ENCODE measurements at regions not wholly inside any gene's neighbourhood (a gene's known extent, or its start where the extent isn't known, plus 50 kb on each side); places are given as distances from the start of the nearest gene placed in this dataset.

- peaks cover 9% of the 10 kb centered on the region for H3K9me3 Mint-ChIP-seq (ENCODE audit: unreplicated experiment)
- H3K27ac Mint-ChIP-seq (ENCODE audit: unreplicated experiment): peak overlapping the region; percentile 99
- no peak for TF ChIP-seq CTCF (IDR thresholded peaks at IDR 0.05; ENCODE audit: partially characterized antibody, unreplicated experiment)
- H3K4me3 Mint-ChIP-seq (ENCODE audit: unreplicated experiment): peak overlapping the region; percentile 81
- H3K27me3 Mint-ChIP-seq (ENCODE audit: unreplicated experiment): peaks cover 6% of the 10 kb centered on the region
- H3K36me3 Mint-ChIP-seq (ENCODE audit: unreplicated experiment): peaks cover 12% of the 10 kb centered on the region
- H3K4me1 Mint-ChIP-seq (ENCODE audit: low read depth, unreplicated experiment): peaks cover 31% of the 10 kb centered on the region
- no peak for DNase-seq
These were observed 601.5 kb upstream of the NRSN1 start for GRCh38 chr6:23524548-23524947.

GRCh38 chr6:23526526-23526925 lies 599.5 kb upstream of the NRSN1 start:
- no peak for TF ChIP-seq CTCF (IDR thresholded peaks at IDR 0.05; ENCODE audit: partially characterized antibody, unreplicated experiment)
- Mint-ChIP-seq H3K9me3 (ENCODE audit: unreplicated experiment) (peaks cover 11% of the 10 kb centered on the region), H3K4me1 (ENCODE audit: low read depth, unreplicated experiment) (peaks cover 27% of the 10 kb centered on the region), H3K27ac (ENCODE audit: unreplicated experiment) (peak overlapping the region; percentile 85), H3K36me3 (ENCODE audit: unreplicated experiment) (peaks cover 21% of the 10 kb centered on the region), H3K27me3 (ENCODE audit: unreplicated experiment) (peaks cover 3% of the 10 kb centered on the region), H3K4me3 (ENCODE audit: unreplicated experiment) (peak overlapping the region; percentile 78)
- no peak for DNase-seq

GRCh38 chr6:23529902-23530301 lies 596.1 kb upstream of the NRSN1 start:
- H3K4me1 Mint-ChIP-seq (ENCODE audit: low read depth, unreplicated experiment): peaks cover 25% of the 10 kb centered on the region
- no peak for DNase-seq
- H3K27ac Mint-ChIP-seq (ENCODE audit: unreplicated experiment): no peak overlapping the region
- H3K36me3 Mint-ChIP-seq (ENCODE audit: unreplicated experiment): peaks cover 21% of the 10 kb centered on the region
- no peak for TF ChIP-seq CTCF (IDR thresholded peaks at IDR 0.05; ENCODE audit: partially characterized antibody, unreplicated experiment)
- peaks cover 2% of the 10 kb centered on the region for H3K27me3 Mint-ChIP-seq (ENCODE audit: unreplicated experiment)
- no peak overlapping the region for H3K4me3 Mint-ChIP-seq (ENCODE audit: unreplicated experiment)
- peaks cover 7% of the 10 kb centered on the region for H3K9me3 Mint-ChIP-seq (ENCODE audit: unreplicated experiment)

GRCh38 chr6:23531666-23532065 lies 594.3 kb upstream of the NRSN1 start:
- Mint-ChIP-seq H3K27me3 (ENCODE audit: unreplicated experiment) (peaks cover 2% of the 10 kb centered on the region), H3K36me3 (ENCODE audit: unreplicated experiment) (peaks cover 20% of the 10 kb centered on the region), H3K27ac (ENCODE audit: unreplicated experiment) (no peak overlapping the region), H3K9me3 (ENCODE audit: unreplicated experiment) (peaks cover 7% of the 10 kb centered on the region), H3K4me1 (ENCODE audit: low read depth, unreplicated experiment) (peaks cover 14% of the 10 kb centered on the region), H3K4me3 (ENCODE audit: unreplicated experiment) (no peak overlapping the region)
- no peak for DNase-seq
- TF ChIP-seq CTCF (IDR thresholded peaks at IDR 0.05; ENCODE audit: partially characterized antibody, unreplicated experiment): no peak

- no peak overlapping the region for H3K4me3 Mint-ChIP-seq (ENCODE audit: unreplicated experiment)
These were observed 593.8 kb upstream of the NRSN1 start for GRCh38 chr6:23532227-23532626.

More at GRCh38 chr6:23532227-23532626, 593.8 kb upstream of the NRSN1 start:
- no peak overlapping the region for H3K27ac Mint-ChIP-seq (ENCODE audit: unreplicated experiment)
- peaks cover 9% of the 10 kb centered on the region for H3K4me1 Mint-ChIP-seq (ENCODE audit: low read depth, unreplicated experiment)
- H3K36me3 Mint-ChIP-seq (ENCODE audit: unreplicated experiment): peaks cover 15% of the 10 kb centered on the region
- DNase-seq: no peak
- TF ChIP-seq CTCF (IDR thresholded peaks at IDR 0.05; ENCODE audit: partially characterized antibody, unreplicated experiment): no peak
- peaks cover 4% of the 10 kb centered on the region for H3K9me3 Mint-ChIP-seq (ENCODE audit: unreplicated experiment)
- peaks cover 2% of the 10 kb centered on the region for H3K27me3 Mint-ChIP-seq (ENCODE audit: unreplicated experiment)
